ENCODE measurements at regions not wholly inside any gene's neighbourhood (a gene's known extent, or its start where the extent isn't known, plus 50 kb on each side); places are given as distances from the start of the nearest gene placed in this dataset.
"Not testable (repeated sequence)": the region's sequence is repeated elsewhere in the genome, so short reads cannot be mapped to it uniquely, and the experiment has no call there.

DNA sequence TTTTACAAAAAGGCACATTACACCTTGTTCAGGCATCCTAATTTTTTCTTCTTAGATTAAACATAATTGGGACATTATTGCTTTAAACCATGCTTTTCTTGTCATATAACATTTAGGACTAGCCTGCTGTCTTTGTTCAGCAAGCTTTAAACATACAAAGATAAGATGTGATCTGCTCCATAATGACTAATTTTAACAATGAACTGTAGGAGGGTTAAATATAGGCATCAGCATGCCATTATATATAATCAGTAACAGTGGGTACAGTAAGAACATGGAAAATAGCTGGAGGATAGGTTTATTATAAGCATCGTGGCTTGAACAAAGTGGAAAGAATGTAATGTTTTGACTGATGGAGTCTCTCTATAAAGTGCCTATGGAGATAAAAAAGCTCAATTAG is 661.7 kb downstream of the SLITRK6 start:
- DNase-seq (ENCODE audit: low read depth in 2 of 3, low spot score in 2 of 3) = no peak

DNA sequence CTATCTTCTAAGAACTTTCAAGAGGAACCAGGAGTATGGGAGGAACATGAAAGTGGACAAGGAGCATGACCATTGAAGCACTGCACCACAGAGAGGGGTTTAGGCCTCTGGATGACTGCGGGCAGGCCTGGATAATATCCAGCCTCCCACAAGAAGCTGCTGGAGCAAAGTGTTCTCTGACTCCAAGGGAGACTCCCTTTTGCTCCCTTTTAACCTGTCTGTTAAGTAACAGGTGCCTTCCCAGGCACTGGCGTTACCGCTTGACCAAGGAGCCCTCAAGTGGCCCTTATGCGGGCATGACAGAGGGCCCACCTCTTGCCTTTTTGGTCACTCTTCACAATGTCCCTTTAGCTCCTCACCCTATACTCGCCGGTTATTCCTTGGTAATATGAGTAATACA is 666.2 kb downstream of the SLITRK6 start:
- DNase-seq (ENCODE audit: low read depth in 2 of 3, low spot score in 2 of 3) = no peak

DNA sequence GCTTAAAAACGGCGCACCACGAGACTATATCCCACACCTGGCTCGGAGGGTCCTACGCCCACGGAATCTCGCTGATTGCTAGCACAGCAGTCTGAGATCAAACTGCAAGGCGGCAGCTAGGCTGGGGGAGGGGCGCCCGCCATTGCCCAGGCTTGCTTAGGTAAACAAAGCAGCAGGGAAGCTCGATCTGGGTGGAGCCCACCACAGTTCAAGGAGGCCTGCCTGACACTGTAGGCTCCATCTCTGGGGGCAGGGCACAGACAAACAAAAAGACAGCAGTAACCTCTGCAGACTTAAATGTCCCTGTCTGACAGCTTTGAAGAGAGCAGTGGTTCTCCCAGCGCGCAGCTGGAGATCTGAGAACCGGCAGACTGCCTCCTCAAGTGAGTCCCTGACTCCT is 675.7 kb downstream of the SLITRK6 start:
- DNase-seq (ENCODE audit: low read depth in 2 of 3, low spot score in 2 of 3) = not testable (repeated sequence)

DNA sequence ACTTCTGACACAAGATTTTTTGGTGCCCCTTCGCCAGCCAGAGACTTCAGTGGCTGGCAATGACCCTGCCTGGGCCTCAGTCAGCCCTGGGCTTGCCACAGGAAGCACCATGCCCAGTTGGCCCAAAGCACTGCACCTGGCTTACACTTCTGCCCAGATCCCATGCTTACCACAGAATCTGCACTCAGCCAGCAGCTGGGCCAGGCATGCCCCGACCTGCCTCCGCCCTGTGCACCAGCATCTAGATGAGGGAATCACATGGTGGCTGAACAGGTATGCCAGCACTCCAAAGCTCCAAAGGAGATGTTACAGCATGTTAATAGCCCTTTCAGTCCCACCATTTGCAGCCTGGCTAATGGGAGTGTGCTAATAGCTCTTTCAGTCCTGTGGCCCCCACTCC is 690.9 kb downstream of the SLITRK6 start:
- DNase-seq (ENCODE audit: low read depth in 2 of 3, low spot score in 2 of 3) = no peak

DNA sequence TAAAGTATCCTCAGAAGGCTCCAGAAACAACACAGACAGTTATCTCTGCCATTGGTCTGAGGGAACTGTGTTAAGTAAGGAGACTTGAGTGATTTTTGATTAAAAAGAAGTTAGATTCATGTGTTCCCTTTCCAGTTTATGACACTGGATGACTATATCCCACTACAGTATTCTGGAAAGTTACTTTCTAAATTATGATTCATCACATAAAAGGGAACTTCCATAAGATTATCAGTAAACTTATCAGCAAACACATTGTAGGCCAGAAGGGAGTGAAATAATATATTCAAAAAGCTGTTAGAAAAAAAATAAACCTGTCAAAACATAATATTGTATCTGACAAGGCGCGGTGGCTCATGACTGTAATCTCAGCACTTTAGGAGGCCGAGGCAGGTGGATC is 700.0 kb downstream of the SLITRK6 start:
- no peak for DNase-seq (ENCODE audit: low read depth in 2 of 3, low spot score in 2 of 3)

DNA sequence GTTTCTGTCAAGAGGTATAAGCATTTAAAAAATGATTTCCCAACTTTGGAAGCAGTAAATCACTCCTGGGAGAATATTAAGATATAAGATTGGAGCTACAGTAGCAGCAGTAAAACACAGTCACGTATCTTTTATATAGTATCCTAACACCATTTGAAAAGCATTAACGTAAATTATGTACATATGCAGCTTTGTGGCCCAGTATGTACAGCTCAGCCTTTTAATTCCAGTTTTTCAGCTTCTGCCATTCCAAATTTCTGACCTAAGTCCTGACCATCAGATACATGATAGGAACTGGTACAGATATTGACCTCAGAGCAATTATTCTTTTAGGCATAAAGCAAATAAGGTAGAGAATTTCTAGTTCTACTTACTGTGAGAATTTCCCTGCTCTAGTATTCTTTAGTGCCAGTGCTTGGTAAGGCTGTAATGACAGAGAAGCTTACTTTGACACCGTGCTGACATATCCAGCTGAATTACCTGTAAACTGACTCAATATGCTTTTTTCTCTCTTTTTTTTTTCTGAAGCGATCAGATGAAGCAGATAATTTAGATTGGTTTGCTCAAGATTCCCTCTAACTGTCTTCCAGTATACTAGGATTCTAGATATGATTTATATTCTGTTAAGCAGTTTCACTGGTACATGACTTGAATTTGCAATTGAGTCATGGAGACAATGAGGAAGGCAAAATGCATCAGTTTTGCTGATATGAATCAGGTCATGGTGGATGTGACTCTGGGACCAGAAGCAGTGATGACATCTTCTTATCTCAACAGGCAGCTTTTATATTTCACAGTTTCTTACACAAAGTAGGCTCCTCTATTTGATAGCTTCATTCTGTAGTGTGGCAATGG is 703.6 kb downstream of the SLITRK6 start:
- DNase-seq (ENCODE audit: low read depth in 2 of 3, low spot score in 2 of 3) = no peak

DNA sequence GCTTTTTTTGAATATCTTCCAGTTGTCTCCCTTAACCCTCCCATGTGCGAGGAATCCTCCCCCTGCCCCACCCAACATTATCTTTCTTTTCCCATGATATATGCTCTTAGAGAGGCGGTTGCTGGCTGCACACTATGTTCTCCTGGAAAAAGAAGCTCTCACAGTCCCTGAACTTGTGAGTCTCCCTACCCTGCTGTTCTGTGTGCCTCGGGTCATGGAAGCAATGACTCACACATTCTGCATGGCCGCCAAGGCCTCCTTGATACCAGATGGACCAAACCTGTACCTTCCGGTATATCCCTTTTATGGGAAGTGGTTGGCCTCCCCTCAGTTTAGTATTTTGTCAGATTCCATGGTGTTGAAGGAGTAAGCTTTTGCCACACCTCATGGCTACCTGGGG is 705.4 kb downstream of the SLITRK6 start:
- DNase-seq (ENCODE audit: low read depth in 2 of 3, low spot score in 2 of 3) = no peak

DNA sequence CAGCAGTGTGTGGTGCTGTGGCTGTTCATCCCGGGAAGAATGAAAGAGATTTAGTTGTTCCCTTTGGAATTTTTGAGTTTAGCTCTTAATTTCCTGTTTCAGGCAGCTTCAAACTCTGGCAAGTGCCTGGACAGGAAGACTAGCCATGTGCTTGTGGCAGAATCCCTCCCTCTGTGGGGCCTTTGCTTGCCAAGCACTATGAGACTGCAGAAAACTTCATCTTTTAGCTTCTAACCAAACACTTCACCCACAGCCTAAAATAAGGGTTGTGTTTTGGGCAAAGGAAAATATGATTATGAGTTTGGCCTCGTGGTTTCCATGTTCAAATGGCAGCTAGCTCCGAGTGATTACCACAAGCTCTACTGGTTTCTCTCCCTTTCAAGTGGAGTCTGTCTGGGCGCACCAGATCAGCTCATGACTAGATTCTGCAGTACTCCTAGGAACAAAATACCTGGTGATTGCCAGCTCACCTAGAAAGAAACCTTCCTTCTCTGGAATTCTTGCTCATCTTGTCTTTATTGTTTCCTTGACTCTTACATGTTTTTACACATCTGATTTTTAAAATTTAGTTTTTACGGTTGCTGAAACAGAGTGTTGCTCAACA is 707.5 kb downstream of the SLITRK6 start:
- no peak for DNase-seq (ENCODE audit: low read depth in 2 of 3, low spot score in 2 of 3)

DNA sequence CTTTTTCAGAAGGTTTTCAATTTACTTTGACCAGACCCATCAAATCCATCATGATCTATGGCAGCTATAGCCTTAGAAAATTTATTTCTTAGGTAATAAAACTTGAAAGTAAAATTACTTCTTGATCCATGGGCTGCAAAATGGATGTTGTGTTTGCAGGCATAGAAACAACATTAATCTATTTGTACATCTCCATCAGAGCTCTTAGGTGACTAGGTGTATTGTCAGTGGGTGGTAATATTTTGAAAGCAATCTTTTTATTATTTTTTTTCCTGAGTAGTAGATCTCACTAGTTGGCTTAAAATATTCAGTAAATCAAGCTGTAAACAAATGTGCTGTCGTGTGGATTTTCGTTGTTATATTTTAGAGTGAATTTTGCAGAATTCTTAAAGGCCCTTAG is 710.0 kb downstream of the SLITRK6 start:
- DNase-seq (ENCODE audit: low read depth in 2 of 3, low spot score in 2 of 3) = no peak

DNA sequence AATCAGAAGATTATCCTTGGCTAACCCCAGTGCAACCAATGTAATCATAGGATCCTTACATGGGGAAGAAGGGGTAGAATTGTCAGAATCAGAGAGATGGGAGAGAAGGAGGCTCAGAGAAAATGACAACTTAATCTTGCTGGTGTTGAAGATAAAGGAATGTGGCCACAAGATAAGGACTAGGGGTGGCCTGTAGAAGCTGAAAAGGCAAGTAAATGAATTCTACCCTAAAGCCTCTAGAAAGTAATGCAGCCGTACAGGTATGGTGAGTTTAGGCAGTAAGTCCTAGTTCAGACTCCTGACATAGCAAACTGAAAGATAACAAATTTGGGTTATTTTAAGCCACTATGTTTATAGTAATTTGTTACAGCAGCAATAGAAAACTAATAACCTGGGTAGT is 718.5 kb downstream of the SLITRK6 start:
- DNase-seq (ENCODE audit: low read depth in 2 of 3, low spot score in 2 of 3) = no peak

DNA sequence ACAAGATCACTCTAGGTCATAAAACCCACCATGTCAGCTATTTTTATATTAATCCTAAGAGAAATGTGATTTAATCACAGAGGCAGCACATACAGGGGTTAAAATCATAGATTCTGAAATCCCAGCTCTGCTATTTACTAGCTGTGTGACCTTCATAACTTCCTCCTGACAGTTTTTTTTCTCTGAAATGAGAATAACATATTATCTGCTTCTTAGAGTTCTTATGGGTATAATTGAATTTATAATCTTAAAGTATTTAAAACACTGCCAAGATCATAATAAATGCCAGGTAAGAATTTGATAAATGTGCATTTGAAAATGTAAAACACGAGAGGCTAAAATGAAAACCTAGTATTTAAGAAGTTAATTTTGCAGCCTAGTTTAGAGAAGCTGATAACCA is 722.9 kb downstream of the SLITRK6 start:
- no peak for DNase-seq (ENCODE audit: low read depth in 2 of 3, low spot score in 2 of 3)

DNA sequence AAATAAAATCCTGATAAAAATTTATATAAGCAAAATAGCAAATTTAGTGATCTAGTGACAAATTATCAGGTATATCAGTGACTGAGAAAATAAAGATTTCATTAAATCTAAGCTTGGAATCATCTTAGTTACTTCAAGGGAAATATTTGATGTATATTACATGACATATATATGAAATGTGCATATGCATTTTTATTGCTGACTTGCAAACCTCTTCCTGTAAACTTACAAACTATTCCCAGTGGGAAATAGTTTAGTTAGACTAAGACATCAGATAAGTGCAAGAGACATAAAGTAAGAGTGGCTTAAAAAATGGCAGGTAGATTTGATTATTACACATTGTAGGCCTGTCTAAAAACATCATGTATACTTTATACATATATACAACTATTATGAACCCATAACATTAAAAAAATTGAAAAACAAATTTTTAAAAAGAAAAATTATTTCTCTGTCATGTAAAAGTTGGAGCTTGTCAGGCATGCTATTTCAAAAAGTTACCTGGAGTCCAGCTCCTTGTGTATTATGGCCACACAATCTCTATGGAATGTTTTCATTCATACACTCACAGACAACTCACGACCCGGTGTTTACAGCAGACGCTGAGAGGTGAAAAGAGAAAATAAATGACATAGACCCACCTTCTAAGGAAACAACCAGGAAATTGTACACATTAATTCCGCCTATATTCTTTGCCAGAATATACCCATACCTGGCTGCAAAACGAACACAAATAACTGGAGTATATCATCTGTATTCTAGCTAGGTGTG is 724.5 kb downstream of the SLITRK6 start:
- DNase-seq (ENCODE audit: low read depth in 2 of 3, low spot score in 2 of 3) = no peak

DNA sequence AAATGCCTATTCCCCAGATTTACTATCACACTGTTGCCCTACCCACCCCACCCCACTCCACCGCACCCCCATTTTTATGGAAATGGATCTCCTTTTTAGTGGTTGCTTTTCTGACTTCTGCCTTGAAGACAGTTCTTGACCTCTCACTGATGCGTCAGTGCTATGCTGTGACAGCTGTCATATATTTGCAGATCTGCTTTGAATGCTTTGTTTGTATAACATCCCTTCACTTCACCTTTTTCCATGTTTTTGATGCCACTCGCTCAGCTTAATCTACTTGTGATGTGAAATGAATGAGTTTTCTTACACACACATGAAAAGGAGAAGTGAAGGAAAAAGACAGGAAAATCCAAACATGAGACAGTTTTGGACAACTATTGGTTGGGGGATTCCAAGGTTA is 731.0 kb downstream of the SLITRK6 start:
- DNase-seq (ENCODE audit: low read depth in 2 of 3, low spot score in 2 of 3) = no peak

DNA sequence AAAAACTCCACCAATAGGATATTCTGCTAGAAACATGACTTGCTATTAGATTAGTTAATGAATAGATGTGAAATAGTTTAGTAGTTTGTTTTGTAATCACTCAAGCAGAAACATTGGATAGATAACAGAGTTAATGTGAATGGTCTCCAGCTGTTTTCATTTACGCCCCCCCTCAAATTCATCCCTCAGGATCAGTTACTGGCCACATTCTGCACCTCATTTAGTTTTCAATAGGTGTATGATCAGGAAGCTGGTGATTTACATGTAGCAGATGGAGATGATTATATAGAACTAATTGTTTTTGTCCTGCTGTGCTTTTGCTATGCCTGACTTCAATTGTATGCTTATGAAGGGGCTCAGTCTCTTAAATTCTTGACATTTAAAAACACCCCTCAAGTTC is 759.0 kb downstream of the SLITRK6 start:
- DNase-seq (ENCODE audit: low read depth in 2 of 3, low spot score in 2 of 3) = no peak

DNA sequence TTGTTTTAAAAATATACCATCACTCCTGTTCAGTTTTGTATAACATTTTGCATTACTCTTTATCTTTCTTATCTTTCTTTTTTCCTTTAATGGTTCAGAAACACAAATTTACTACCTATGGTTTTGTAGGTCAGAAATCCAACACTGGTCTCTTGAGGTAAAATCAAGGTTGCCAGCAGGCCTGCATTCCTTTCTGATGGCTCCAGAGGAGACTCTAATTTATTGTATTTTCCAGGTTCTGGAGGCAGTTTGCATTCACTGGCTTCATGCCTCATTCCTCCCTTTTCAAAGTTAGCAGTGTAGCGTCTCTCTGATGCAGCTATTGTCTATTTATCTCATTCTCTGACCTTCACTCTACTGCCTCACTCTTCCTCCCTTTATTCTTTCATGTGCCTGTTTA is 767.4 kb downstream of the SLITRK6 start:
- no peak for DNase-seq (ENCODE audit: low read depth in 2 of 3, low spot score in 2 of 3)

DNA sequence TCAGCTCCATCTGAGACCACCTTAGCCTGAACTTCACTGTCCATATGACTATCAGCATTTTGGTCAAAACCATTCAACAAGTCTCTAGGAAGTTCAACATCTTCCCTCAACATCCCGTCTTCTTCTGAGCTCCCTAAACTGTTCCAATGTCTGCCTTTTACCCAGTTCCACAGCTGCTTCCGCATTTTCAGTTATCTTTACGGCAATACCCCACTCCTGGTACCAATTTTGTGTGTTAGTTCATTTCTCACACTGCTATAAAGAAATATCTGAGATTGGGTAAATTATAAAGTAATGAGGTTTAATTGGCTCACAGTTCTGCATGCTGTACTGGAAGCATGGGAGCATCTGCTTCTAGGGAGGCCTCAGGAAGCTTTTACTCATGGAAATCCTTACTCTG is 771.2 kb downstream of the SLITRK6 start:
- no peak for DNase-seq (ENCODE audit: low read depth in 2 of 3, low spot score in 2 of 3)

DNA sequence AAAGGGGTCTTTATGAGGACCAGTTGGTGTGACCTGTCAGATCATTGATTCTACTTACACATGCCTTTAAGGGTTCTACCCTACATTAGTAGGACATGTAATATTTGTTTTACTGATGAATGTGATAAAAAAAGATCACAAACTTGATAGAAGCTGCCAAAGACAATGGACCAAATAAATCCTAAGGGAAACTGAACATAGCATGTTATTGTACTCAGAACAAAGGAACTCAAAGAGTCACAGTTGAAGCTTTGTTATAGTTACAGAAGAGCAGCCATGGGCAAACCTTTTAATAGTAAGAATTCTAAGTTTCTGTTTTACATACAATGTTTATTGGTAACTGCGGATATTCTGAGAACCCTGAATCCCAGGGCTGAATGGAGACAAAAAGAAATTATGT is 780.1 kb downstream of the SLITRK6 start:
- no peak for DNase-seq (ENCODE audit: low read depth in 2 of 3, low spot score in 2 of 3)

DNA sequence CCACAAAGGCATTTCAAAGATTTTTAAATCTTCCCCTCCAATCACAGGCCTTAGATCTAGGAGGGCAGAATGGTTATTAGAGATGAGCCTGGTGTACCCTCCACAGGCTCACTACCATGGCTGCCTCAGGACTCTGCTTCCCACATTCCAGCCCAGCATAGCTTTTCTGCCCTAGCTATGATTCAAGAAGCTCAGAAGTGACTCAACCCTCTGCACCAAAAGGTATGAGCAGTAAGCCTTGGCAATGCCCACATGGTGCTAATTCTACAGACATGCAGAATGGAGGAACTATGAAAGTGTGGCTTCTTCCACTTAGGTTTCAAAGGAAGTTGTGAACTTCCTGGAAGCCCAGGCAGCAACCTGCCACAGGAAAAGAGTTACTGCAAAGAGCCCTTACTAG is 786.2 kb downstream of the SLITRK6 start:
- no peak for DNase-seq (ENCODE audit: low read depth in 2 of 3, low spot score in 2 of 3)

DNA sequence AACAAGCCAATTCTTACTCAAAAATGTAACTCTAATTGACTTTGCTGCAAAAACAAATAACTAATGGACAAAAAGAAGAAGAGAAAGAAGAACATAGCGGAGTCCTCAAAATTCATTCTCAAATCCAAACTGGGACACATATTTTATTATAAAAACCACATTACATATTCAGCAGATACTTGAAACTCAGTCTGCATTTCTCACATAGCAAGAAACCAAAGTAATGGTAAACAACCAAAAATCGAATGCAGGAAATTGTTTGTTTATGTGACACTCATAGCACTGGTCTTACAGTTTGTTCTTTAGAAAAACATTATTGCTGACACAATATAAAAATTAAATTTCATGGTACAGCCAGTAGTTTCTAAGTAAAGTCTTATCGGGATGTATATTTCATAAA is 789.8 kb downstream of the SLITRK6 start:
- DNase-seq (ENCODE audit: low read depth in 2 of 3, low spot score in 2 of 3) = no peak

DNA sequence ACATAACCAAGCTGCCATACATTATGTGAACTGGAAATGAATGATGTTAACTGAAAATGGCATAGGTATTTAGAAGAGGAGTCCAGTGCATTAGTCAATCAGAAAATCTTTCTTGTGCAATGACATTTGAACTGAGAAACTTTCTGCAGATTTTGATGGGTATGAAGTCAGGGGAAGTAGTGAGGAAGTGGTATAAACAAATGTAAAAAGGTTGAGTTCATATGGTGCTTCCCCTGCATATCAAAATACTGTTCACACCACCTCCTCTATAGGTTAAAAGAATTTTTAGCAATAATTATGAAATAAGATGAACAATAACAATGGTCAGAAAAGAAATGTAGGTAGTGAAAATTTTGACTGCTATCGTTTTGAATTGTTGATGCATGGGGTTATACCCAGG is 800.0 kb downstream of the SLITRK6 start:
- DNase-seq (ENCODE audit: low read depth in 2 of 3, low spot score in 2 of 3) = no peak

DNA sequence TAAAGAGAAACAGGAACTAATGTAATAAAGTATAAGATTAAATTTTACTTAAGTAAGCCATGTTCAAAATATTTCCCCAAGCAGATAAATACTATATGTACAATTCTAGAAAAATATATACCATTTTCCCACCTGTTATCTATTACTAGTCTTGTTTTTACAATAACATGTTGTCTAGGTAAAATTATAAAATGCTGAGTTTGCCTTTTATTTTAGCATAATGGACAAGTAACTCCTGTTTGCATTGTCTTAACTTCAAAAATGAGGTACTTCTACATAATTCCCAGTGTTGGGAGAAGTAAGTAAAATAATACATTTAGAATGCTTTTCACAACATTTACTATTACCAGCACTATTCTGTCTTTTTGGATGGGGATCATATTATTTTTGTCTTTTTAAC is 800.5 kb downstream of the SLITRK6 start:
- no peak for DNase-seq (ENCODE audit: low read depth in 2 of 3, low spot score in 2 of 3)

DNA sequence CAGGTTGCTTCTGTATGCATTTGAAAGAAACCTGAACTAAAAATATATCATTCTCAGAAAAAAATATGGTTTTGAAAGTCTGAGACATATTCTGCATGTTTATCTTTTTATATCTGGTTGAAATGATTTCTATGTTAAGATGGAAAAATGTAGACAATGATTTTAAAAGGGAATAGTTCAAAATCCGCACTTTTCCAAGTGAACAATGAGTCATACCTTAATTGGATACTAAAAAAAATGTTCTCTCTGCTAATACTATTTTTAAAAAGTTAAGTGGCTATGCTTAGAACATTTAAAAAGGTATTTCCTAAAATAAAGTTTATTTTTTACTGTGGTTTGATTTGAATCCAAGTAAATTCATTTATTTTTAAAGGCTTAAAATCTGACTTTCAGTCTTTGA is 801.4 kb downstream of the SLITRK6 start:
- no peak for DNase-seq (ENCODE audit: low read depth in 2 of 3, low spot score in 2 of 3)
